Mesenteric fat pad (tissue), 1 donor: ENCODE measurements at regions not wholly inside any gene's neighbourhood (a gene's known extent, or its start where the extent isn't known, plus 50 kb on each side); places are given as distances from the start of the nearest gene placed in this dataset.

Experiments
- DNase-seq: peaks from one replicate; pipeline ENCODE4 v3.0.0-alpha.2; 2020; ENCODE audit warnings: low spot score
- donor health status: DM: yes; HTN: yes; CAD: no.

DNA sequence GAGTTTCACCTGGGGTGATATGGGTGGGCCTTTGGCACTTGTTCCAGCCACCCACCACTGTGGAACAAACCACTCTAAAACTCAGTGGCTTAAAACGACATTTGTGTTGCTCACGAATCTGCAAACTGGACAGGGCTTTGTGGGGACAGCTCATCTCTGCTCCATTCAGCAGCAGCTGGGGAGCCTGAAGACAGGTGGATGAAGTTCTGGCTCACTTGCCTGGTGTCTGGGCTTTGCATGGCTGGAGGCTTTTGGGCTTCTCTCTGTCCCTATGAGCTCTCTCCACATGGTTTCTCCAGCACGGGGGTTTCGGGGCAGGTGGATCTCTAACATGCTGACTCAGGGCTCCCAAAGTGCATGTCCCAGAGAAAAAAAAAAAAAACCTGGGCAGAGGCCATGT, 93.0 kb upstream of the GLI2 start:
- DNase-seq = peak; percentile 28

DNA sequence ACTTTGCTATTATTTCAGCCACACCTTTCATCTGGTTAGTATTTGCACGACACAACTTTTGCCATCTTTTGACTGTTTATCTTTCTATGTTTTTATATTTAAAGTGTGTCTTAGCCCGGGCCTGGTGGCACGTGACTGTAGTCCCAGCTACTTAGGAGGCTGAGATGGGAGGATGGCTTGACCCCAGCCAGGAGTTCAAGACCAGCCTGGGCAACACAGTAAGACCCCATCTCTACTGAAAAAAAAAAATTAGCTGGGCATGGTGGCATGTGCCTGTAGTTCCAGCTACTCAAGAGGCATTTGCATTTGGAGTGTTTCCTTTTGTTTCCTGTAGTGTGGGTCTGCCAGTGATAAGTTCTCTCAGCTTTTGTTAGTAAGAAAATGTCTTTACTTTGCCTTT, 88.7 kb upstream of the GLI2 start:
- no peak for DNase-seq

DNA sequence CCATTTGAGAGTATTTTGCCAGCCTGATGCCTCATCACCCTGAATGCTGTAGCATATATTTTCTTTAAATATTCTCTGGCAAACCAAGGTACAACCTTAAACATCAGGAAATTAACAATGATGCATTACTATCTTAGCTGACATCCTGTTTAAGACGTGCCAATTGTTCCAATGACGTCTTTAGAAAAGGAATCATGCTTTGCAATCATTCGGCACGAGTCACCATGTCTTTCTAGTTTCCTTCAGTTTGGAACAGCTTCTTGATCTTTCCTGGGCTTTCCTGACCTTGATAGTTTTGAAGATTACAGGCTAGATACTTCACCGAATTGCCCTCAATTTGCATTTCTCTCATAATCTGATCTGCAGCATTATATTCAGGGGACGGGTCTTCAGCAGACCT, 88.2 kb upstream of the GLI2 start:
- no peak for DNase-seq

DNA sequence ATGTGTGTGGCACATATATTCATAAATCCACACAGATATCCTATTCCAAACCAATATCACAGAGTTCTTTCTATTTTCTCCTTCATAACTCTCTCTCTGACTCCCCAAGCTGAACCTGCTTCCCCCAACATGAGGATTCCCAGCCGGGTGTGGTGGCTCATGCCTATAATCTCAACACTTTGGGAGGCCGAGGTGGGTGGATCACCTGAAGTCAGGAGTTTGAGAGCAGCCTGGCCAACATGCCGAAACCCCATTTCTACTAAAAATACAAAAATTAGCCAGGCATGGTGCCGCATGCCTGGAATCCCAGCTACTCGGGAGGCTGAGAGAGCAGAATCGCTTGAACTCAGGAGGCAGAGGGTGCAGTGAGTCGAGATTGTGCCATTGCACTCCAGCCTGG, 86.3 kb upstream of the GLI2 start:
- DNase-seq = peak; percentile 65

DNA sequence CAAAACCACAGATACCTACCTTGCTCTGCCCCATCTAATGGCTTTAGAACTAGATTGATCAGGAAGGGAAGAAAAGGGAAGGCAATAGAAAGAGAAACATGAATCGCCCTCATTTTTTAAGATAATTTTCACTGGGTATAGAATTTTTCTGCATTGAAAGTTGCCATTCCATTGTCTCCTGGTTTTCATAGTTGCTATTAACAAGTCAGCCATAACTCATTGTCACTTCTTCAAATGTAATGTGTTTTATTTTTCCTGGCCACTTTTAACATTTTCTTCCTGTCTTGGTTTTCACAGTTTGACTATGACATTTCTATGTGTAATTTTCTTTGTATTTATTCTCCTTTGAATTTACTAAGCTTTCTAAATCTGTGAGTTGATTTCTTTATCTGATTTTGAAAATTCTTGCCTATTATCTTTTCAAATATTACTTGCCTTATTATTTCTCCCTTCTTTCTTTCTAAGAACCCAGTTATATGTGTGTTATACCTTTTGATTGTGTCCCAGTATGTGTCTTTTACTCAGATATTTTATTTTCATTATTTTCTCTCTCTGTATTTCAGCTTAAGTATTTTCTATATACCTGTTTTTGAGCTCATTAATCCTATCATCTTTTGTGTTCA, 85.5 kb upstream of the GLI2 start:
- no peak for DNase-seq

DNA sequence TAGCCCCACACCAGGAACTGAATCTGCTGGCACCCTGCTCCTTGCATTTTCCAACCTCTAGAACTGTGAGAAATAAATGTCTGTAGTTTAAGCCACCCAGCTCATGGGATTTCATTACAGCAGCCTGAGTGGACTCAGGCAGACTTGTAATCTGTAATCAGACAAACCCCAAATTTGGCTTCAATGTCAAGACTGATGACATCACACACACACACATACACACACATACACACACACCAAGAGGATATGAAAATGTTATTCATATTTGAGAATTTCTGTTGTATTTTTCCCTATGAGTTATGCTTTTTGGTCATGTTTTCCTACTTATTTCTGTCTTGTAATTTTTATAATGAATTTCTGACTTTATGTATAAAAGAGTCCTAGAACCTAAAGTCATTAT, 83.8 kb upstream of the GLI2 start:
- DNase-seq = no peak

DNA sequence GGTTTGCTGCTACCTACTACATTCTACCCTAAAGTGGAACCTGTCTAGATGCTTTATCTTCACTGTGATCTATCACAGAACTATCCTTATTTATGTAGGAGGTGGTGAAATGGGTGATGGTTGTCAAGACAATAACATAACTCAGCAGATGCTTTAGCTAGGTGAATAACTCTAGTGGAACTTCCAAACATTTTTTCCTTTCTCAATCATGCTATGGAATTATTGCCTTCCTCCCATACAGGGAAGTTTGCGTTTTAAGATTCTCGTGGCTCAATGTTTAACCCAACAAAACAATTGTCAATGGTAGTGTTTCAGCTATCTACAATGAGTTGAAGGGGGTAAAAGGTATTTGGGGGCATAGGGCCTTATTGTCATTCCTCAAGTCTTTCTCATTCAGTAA, 82.6 kb upstream of the GLI2 start:
- DNase-seq = no peak

DNA sequence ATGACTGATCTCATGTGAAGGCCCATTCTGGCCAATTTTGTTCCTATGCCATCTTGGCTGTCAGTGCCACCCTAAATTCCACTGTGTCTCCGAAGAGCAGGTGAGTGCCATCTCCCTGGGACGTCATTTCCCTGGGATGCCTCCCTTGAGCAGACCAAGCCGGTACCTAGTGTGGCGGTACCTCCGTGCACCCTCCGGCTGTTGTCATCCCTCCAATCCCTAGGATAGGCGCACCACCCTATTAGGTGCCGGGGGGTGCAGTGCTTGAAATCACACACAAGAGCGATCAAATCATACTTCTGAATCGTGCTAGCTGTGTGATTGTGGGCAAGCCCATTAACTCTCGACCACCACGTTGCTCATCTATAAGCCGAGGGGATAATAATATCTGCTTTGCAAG, 81.8 kb upstream of the GLI2 start:
- peak; percentile 53 for DNase-seq

DNA sequence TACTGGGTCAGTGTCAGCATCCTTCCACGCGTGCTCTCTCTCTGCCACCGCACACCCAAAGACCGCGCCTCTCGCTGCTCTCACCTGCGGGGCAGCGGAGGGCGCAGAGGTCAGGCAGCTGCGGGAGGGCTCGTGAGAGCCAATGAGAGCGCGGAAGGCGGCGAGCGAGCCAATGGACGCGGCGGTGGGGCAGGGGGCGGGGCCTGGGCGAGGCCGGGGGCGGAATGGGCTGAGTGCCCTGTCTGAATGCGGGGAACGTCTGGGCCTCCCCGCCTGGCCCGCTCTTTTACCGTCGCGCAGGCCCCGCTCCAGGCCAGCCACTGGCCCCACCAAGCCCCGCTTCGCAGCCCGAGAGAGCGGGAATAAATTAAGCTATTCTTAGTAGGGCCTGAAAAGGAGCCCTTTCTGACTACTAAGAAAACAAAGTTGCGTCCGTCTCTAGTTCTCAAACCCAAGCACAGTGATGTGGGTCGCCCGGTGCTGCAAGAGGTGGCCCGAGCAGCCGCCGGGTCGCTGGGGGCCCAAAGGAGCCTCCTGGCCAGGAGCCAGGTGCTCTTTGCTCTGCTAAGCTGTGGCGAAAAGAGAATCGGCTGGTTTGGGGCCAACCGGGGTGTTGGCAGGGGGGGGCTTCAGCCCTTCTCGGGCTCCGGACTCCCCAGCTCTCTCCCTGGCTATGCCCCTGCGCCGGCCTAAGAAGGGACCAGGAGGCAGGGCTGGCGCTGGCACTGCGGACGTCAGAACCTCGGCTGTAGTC, 81.1 kb upstream of the GLI2 start:
- peak; percentile 83 for DNase-seq

DNA sequence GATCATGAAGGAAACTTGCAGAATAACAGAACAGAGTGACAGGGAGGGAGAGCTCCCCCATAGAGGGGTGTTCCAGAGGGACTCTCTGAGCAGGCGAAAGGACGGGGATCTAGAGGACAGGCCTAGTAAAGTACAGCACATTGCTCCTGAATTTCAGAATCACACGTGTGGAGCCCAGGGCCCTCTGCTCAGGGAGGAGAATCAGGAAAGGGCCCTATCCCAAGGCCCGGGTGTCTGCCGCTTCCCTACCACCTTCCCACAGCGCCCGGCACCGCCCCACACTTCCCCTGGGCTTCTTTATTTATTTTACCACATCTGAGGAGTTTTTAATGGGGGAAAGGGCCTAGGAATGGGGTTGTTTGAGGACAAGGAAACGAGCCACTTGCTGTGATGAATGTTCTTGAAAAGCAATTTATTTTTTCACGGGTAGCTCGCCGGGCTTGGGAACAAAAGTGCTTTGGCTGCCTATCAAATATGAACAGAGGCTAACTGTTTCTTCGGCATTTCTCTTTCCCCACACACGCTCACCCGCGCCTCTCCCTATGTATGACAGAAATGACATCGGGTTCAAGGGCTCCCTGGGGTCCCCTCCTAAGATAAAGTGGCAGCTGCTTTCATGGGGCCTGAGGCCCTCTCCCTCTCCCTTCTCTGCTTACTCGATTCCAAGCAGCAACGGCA, 79.3 kb upstream of the GLI2 start:
- DNase-seq = peak; percentile 79

DNA sequence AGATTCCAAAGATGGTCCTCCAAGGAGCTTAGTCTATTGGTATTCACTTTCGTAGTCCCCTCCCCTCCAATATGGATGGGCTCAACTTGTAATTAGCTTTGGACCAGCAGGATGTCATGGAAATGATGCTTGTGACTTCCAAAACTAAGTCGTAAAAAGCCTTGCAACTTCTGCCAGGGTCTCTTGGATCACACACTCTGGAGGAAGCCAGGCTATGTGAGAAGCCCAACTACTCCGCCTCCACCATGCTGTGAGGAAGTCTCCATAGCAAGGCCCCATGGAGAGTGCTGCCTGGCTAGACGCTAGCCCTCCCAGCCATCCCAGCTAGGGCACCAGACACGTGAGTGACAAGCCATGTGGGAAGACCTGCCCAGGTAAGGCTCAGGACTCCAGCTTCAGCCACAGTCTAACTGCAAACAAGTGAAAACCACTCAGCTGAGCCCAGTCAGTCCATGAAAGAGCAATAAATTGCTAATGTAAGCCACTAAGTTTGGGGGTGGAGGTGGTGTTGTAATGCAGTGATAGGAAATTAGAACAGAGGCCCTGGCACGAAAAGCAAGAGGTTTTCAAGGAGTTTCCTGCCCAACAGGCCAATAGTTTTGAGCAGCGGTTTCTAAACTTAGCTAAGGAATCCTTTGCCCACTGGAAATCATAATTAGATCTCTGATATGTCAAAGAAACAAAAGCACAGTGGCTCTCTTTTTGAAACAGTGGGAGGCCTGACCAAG, 77.5 kb upstream of the GLI2 start:
- peak; percentile 30 for DNase-seq

DNA sequence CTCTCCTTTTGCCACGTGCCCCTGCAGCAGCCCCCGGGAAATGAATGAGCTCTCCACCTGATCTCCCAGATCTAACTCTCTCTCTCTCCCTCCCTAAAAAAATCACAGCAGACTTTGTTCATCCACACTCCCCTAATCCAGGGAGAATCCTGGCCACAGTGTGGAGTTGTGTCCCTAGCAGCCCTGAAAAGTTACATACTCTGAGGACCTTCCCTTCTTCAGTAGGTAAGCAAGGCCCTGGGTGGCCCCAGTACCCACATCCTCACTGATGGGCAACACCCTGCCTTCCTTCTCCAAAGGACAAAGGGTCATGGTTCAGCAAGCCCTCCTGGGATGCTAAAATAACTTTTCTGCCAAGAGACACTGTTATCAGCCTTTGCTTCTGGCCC, 76.9 kb upstream of the GLI2 start:
- no peak for DNase-seq

DNA sequence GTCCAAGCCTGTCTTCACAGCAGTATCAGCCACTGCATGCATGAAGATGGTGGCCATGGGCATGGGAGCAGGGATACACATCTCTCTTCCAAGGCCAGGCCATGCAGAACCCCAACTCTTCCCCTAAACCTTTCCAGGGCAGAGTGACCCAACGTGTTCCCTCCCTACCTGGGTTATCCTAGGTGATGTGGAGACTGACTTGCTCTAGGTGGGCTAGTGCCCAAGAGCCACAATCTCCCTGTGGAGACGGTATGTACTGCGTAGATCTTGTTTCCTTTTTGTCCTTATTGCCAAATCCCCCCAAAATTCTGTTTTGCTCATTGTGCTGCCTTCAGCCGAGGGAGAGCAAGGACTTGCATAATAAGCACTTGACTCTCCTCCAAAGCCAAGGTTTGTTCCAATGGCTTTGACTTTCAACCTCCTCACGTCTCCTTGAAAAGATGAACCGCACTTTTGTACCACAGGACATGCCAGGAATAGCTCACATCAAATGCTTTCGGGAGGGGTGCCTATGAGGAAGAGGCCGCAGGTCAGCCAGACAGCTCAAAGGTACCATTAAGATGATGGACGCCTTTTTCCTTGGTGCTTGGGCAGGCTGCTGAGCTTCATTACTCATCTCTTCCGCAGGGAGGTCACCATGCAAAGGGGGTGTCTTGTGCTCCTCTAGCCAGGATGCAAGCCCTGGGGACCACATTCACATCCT, 76.2 kb upstream of the GLI2 start:
- peak; percentile 55 for DNase-seq

DNA sequence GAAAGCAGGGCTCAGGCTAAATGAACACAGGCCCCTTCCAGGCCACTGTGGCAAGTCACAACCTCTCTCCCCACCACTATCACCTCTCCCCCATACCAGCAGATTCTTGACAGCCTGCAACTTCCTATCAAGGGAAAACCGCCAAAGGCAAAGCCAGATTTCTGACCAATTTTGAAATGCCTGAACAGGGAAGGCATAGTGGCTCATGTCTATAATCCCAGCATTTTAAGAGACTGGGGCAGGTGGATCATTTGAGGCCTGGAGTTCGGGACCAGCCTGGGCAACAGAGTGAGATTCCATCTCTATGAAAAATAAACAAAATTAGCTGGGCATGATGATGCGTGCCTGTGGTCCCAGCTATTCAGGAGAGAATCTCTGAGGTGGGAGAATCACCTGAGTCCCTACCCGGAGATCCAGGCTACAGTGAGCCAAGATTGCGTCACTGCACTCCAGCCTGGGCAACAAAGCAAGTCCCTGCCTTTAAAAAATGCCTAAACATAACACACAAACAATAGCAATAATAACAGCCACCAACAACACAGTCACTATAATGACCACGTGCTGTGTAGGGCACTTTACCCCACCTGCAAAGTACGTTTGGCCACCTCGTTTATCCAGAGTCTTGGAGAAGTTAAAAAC, 75.5 kb upstream of the GLI2 start:
- DNase-seq = peak; percentile 75

DNA sequence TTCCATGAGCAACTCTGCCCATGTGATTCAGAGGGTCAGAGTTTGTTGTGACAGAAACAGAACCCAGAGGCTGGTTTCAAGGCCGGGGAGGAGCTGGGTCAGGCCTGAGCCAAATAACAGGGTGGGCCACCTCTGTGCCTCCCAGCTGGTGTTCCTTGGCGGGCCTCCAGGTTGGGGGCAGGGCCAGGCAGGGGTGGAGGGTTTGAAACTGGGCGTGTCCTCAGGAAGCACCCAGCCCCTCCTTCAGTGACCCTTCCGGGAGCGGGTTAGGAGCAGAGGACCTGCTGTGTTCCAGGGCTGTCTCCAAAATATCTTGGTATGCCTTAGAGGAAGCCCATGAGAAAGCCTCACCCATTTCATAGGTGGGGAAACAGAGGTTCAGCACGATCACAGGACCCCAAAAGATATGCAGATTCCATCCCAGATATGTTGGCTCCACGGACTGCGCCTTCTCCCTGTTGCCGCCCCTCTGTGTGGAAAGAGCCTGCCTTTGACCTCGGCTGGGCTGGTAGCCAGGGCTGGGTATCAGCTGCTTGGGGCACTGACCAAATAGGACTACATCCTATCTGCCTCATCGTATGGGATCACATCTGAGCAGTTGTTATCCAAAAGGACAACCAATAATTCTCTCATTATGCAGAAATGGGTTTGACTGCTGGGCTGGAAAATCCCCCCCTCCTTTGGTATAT, 74.8 kb upstream of the GLI2 start:
- DNase-seq = peak; percentile 87

DNA sequence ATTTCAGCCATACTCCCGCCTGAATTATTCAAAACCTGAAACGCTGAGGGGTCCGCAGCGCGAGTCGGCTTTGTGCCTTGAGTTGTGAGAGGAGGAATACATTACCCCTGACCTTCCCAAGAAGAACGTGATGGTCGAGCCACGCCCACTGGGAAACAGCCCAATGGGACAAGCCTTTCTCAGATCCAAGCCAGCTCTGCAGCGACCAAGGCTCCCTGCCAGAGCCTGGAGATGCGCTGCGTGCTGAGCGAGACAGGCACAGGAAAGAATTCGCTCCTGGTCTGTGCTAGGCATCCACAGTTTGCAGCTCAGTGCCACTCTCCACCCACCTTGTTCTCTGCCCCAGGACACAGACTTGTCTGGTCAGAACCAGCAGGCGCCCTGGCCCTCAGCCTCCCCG, 74.1 kb upstream of the GLI2 start:
- peak; percentile 87 for DNase-seq

DNA sequence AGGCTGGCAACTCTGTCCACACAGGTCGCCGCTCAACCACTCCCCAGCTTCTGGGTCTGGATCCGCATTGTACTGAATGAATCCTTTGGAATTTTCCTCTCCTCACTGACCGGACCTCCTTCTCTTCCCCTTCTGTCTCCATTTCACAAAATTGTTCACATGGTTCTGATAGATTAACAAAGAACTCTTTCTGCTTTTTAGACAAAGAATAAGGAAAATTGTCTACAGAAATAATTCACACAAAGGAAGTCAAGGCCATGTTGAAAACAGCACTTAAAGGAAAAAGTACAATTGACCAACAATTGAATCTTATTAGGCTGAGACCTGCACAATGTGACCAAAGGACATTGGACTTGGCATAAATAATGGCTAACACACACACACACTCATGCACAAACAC, 73.6 kb upstream of the GLI2 start:
- DNase-seq = no peak

DNA sequence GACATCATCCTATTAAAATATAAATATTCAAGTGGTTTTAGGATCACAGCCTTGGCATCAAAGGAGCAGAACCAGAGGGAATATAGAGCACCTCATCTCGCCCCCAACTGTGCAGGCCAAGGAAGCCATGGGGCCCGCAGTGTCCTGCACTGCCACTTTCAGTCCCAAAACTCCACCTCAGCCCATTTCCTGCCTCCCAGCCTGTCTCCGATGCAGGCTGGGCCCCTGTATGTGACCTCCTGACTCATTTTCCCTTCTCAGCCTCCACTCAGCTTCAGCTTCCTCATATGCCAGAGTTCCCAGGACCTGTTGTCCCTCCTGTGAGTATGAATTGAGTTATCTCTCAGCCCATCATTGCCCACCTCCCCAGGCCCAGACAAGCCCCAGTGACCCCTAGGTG, 72.9 kb upstream of the GLI2 start:
- no peak for DNase-seq

DNA sequence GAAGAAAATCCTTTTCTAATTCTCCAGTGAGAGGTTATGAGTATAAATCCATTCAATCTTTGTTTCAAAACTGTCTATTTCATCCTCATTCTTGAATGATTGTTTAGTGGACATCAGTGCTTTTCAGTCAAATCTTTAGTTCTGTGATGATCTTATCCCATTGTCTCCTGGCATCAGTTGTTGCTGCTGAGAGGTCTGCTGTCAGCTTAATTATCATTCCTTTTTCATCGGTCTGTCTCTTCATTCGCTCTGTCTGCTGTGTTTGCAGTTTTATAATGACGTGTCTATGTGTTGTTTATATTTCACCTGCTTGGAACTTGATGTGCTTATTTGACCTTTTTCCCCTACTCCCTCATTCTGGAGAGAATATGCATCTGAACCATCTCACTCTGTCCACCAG, 69.2 kb upstream of the GLI2 start:
- no peak for DNase-seq

DNA sequence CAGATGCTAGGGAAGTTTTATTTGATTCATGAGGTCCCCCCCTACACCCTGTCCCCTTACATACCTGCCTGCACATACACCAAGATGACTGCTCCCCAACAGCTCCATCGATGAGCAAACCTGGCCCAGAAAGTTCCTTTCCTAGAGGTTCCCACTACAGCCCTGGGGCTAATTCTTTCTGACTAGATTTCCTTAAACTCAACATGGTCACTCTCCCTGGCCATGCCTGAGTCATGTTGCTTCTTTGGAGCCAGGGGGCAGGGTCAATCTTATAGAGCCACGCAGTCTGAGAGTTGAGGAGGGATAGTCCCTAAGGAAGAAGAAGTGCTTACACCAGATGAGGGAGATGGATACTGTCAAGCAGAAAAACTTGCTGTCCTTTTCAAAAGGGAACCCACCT, 67.7 kb upstream of the GLI2 start:
- DNase-seq = peak; percentile 43
